ENCODE measurements at regions not wholly inside any gene's neighbourhood (a gene's known extent, or its start where the extent isn't known, plus 50 kb on each side); places are given as distances from the start of the nearest gene placed in this dataset.

DNA sequence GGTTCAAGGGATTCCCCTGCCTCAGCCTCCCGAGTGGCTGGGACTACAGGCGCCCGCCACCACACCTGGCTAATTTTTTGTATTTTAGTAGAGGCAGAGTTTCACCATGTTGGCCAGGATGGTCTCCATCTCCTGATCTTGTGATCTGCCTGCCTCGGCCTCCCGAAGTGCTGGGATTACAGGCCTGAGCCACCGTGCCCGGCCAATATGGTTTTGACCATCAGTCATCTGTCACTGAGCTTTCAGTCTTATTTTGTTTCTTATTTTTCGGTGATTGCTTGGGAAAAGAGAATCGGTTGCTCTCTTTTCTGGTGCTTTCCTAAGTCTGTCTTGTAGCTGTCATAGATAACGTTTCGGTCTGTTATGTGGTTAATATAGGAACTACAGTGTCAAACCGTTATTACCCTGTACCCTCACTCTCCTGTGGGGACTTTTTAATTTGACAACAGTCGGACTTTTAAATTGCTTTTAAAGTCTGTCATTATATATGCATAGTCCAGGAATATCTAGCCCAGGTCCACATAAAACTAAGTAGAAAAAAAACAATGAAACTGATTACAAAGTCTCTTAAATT is 453.4 kb downstream of the KCNJ18 start:
- TF ChIP-seq, protein P1, sequence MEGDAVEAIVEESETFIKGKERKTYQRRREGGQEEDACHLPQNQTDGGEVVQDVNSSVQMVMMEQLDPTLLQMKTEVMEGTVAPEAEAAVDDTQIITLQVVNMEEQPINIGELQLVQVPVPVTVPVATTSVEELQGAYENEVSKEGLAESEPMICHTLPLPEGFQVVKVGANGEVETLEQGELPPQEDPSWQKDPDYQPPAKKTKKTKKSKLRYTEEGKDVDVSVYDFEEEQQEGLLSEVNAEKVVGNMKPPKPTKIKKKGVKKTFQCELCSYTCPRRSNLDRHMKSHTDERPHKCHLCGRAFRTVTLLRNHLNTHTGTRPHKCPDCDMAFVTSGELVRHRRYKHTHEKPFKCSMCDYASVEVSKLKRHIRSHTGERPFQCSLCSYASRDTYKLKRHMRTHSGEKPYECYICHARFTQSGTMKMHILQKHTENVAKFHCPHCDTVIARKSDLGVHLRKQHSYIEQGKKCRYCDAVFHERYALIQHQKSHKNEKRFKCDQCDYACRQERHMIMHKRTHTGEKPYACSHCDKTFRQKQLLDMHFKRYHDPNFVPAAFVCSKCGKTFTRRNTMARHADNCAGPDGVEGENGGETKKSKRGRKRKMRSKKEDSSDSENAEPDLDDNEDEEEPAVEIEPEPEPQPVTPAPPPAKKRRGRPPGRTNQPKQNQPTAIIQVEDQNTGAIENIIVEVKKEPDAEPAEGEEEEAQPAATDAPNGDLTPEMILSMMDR (IDR thresholded peaks at IDR 0.05) = no peak
- TF ChIP-seq POLR2AphosphoS5 (IDR thresholded peaks at IDR 0.05) = no peak
